GM19467 (cell line): ENCODE measurements at regions not wholly inside any gene's neighbourhood (a gene's known extent, or its start where the extent isn't known, plus 50 kb on each side); places are given as distances from the start of the nearest gene placed in this dataset.
"Not testable (repeated sequence)": the region's sequence is repeated elsewhere in the genome, so short reads cannot be mapped to it uniquely, and the experiment has no call there.

ENCODE experiments used
- ATAC-seq: cut with Tn5 transposase; IDR thresholded peaks from one replicate; pipeline ENCODE4 v1.9.1; 2021; ENCODE audit warnings: mild to moderate bottlenecking, moderate library complexity; ENCODE audit not compliant: unreplicated experiment

- ATAC-seq = no peak
Measured at GRCh38 chr13:74272826-74273225, 138.6 kb upstream of the KLF12 start.

- ATAC-seq = no peak
Measured at GRCh38 chr13:74270018-74270417, 135.8 kb upstream of the KLF12 start.

- no peak for ATAC-seq
Measured at GRCh38 chr13:74266861-74267260, 132.7 kb upstream of the KLF12 start.

- ATAC-seq = no peak
Measured at GRCh38 chr13:74266309-74266708, 132.1 kb upstream of the KLF12 start.

GRCh38 chr13:74264333-74264732 lies 130.1 kb upstream of the KLF12 start:
- no peak for ATAC-seq

- ATAC-seq = not testable (repeated sequence)
Measured at GRCh38 chr13:74260420-74260819, 126.2 kb upstream of the KLF12 start.

- no peak for ATAC-seq
Measured at GRCh38 chr13:74259641-74260040, 125.4 kb upstream of the KLF12 start.

GRCh38 chr13:74258961-74259360 lies 124.8 kb upstream of the KLF12 start:
- no peak for ATAC-seq

GRCh38 chr13:74256969-74257368 lies 122.8 kb upstream of the KLF12 start:
- no peak for ATAC-seq

GRCh38 chr13:74253161-74253560 lies 119.0 kb upstream of the KLF12 start:
- no peak for ATAC-seq

- no peak for ATAC-seq
Measured at GRCh38 chr13:74251778-74252519, 117.7 kb upstream of the KLF12 start.

- no peak for ATAC-seq
Measured at GRCh38 chr13:74250738-74251190, 116.6 kb upstream of the KLF12 start.

- ATAC-seq = no peak
Measured at GRCh38 chr13:74248477-74248876, 114.3 kb upstream of the KLF12 start.

- no peak for ATAC-seq
Measured at GRCh38 chr13:74246487-74246886, 112.3 kb upstream of the KLF12 start.

- ATAC-seq = no peak
Measured at GRCh38 chr13:74243637-74244526, 109.7 kb upstream of the KLF12 start.

- ATAC-seq = not testable (repeated sequence)
Measured at GRCh38 chr13:74241343-74241742, 107.1 kb upstream of the KLF12 start.

- ATAC-seq = no peak
Measured at GRCh38 chr13:74230984-74231501, 96.8 kb upstream of the KLF12 start.

GRCh38 chr13:74229242-74229641 lies 95.0 kb upstream of the KLF12 start:
- ATAC-seq = no peak

GRCh38 chr13:74227476-74228158 lies 93.4 kb upstream of the KLF12 start:
- ATAC-seq = no peak

GRCh38 chr13:74226791-74227475 lies 92.7 kb upstream of the KLF12 start:
- ATAC-seq = no peak

- no peak for ATAC-seq
Measured at GRCh38 chr13:74221752-74222151, 87.5 kb upstream of the KLF12 start.
